ENCODE measurements at regions not wholly inside any gene's neighbourhood (a gene's known extent, or its start where the extent isn't known, plus 50 kb on each side); places are given as distances from the start of the nearest gene placed in this dataset.
"Not testable (repeated sequence)": the region's sequence is repeated elsewhere in the genome, so short reads cannot be mapped to it uniquely, and the experiment has no call there.

- DNase-seq: no peak
These were observed 65.1 kb downstream of the SPRY4 start for GRCh38 chr5:142259758-142260157.

DNA sequence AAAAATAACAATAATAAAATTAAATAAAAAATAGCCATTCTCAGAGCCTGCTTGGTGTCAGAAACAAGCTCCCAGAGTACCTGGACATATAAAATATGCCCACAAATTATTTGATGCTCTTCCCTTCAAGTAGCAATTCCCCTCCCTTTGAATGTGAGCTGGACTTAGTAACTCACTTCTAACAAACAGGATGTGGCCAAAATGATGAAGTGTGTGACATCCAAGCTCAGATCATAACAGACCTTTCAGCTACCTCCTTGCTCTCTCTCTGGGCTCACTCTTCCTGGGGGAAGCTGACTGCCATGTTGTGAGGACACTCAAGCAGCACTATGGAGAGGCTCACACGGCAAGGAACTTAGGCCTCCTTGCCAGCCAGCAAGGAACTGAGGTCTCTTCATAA is 69.0 kb downstream of the SPRY4 start:
- DNase-seq: no peak

DNA sequence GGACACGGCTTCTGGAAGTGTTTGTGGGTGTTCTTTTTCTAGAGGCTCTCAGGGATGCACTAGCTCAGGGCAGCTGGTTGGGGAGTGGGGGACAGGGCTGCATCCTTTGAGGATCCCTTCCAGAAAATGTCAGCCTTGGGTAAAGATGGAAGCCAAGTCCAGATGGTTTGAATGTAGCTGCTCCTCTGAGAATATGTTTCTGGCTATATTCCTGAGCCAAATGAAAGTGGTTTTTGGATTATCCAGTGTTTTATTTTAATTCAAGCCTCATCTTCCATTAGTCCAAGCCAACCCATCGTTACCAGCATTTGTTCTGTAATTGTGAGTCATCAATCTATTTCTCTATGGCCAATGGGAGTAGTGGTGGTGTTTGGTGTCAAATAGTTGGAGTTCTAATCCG is 70.4 kb downstream of the SPRY4 start:
- DNase-seq: no peak

DNA sequence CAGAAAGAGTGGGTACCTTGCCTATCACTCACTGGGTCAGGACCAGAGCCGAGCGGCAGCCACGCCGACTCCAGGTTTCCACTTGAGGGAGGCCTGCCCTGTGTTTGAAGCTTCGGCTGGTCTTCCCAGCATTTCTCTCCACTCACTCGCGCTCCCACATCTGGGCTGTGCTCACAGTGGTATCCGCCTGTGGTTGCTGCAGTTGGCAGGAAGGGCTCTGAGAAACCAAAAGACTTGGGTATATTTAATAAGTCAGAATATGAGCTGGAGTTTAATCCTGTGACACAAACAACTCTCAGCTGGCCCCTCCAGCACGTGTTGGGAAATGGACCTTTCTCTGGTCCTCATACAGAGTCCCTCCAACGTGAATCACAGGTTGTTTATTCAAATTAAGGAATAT is 70.9 kb downstream of the SPRY4 start:
- DNase-seq: no peak

GRCh38 chr5:142250119-142250518 is 74.7 kb downstream of the SPRY4 start:
- no peak for DNase-seq

GRCh38 chr5:142248853-142249462 is 75.9 kb downstream of the SPRY4 start:
- no peak for DNase-seq

- DNase-seq: no peak
These were observed 78.6 kb downstream of the SPRY4 start for GRCh38 chr5:142246258-142246657.

DNA sequence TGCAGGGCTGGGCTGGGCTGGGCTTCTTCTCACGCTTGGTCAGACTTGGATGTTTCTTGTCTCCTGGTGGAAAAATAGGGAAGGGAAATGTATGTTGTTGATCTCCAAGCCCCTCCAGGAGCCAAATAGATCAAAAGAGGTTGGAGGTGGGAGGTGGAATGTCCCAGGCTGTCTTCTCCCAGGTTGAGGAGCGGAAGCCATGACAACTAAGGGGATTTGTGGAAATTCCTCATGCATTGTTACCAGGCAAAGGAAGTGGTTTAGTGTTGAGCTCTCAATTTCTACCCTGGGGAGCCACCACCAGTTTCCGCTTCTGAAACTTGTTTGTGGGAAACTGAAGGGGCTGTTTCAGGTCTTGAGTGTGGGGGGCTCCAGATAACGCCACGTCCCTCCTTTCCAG is 79.0 kb downstream of the SPRY4 start:
- DNase-seq: no peak

GRCh38 chr5:142244440-142244839 is 80.4 kb downstream of the SPRY4 start:
- DNase-seq: no peak

DNA sequence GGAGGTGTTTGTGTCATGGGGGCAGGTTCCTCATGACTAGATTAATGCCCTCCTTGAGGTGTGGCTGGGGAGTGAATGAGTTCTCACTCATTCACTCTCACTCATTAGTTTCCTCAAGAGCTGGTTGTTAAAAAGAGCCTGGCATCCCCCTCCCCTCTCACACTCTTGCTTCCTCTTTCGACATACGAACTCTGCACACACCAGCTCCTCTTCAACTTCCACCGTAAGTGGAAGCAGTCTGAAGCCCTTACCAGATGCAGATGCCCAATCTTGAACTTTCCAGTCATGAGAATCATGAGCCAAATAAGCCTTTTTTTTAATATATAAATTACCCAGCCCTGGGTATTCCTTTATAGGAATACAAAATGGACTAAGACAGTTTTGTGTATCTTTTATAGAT is 82.5 kb downstream of the SPRY4 start:
- DNase-seq: no peak

- DNase-seq: no peak
These were observed 85.2 kb downstream of the SPRY4 start for GRCh38 chr5:142239394-142240159.

GRCh38 chr5:142237707-142238106 is 87.1 kb downstream of the SPRY4 start:
- no peak for DNase-seq

GRCh38 chr5:142236673-142237290 is 88.0 kb downstream of the SPRY4 start:
- DNase-seq: not testable (repeated sequence)

DNA sequence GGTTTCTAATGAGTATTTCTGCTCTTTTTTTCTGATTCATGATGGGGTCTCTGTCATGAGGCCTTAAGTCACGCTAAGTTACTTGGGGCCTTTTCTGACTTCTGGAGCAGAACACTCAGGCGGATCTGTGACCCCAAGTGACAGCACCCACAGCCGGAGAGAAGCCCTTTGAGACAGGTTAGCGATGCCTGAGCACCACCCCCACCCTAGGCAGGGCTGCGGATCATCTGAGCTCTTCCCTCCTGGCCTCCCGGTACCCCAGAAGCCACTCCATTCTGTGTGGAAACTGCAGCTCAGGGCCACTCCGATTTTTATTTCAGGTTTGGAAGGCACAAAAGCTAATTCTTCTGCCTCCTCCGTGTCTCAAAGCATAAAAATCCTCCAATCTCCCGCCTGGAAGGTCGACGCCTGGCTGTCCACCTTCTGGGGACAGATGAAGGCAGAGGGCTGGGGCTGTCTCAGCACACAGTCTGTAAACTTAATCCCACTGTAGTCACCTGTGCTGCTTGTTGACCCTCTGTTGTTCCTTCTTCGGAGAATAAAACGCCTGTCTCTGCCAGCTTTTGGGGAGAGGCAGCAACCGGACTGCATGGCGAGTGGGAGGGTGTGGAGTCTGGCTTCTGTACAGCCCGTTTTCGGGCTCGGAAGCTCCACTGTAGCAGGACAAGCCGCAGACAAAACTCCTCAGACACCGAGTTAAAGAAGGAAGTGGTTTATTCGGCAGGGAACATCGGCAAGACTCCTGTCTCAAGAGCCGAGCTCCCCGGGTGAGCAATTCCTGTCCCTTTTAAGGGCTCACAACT is 88.8 kb downstream of the SPRY4 start:
- DNase-seq: no peak

DNA sequence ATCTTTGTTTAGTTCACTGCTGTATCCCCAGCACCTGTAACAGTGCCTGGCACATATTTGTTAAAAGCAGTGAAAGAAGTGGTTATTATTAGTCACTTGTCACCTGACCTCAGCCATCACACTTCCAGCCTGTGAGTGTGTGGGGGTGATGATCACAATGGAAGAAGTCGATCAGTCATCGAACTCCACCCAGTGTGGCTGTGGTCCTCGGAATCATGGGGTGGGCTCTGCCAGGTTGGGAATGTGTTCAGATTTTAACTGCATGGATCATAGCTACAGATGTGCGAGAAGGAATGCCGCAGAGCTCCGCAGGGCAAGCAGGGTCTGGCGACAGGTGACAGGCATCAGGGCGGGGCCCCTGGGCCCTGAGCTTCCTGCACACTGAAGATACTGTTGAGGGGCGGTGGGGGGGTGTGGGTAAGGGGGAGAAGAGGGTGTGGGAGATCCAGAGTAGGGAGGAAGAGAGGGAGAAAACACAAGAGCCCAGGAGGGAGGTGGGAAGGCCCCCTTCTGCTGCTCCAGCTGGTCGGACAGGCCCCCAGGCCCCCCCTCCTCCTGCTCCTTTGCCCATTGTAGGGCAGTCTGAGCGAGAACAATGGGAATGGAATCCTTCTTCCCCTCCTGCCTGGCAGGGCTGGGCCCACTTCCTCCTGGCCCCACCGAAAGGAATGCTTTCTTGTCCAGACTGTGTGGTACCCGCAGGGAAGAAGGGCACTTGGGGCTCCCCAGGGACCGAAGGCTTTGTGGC is 89.6 kb downstream of the SPRY4 start:
- DNase-seq: no peak

DNA sequence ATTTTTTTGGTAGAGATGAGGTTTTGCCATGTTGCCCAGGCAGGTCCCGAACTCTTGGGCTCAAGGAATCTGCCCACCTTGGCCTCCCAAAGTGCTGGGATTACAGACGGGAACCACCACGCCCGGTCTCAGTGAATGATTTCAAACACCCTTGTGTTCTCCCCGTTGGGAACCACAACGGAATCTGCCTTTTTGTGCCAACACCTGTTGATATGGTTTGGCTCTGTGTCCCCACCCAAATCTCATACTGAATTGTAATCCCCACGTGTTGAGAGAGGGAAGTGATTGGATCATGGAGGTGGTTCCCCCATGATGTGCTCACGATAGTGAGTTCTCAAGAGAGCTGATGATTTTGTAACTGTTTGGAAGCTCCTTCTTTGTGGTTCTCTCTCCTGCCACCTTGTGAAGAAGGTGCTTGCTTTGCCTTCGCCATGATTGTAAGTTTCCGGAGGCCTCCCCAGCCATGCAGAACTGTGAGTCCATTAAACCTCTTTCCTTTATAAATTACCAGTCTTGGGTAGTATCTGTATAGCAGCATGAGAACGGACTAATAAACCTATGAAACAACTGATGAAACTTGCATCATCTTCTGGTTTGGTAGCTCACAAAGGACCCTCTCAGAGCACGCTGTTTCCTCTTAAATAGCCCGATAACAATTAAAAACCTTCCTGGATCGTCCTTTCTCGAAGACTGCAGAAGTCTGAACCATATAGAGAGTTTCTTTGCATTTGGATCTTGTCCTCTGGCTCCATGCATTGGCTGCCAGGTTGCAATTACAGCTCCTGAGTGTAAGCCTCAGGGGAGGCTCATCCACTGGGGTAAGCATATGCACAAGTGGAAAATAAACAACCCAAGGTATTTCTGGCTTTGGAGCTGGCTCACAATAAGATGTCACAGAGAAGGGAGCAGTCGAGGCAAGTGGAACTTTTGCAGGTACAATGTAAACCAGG is 91.5 kb downstream of the SPRY4 start:
- DNase-seq: no peak

DNA sequence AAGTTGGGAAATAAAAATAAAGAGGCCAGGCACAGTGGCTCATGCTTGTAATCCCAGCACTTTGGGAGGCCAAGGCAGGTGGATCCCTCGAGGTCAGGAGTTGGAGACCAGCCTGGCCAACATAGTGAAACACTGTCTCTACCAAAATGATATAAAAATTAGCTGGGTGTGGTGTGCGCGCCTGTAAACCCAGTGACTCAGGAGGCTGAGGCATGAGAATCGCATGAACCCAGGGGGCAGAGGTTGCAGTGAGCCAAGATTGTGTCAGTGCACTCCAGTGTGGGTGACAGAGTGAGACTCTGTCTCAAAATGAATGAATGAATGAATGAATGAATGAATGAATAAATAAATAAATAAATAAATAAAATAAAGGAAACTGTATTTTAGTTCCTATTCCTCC is 93.9 kb downstream of the SPRY4 start:
- not testable (repeated sequence) for DNase-seq

GRCh38 chr5:142225141-142225540 is 99.7 kb downstream of the SPRY4 start:
- no peak for DNase-seq

GRCh38 chr5:142222866-142223558 is 101.8 kb downstream of the SPRY4 start:
- DNase-seq: no peak

- DNase-seq: peak; percentile 2
These were observed 102.5 kb downstream of the SPRY4 start for GRCh38 chr5:142222225-142222865.

All from hematopoietic multipotent progenitor cell treated with erythropoietin and hydrocortisone succinate and interleukin-3 and kit ligand, for 6 days (in vitro differentiated cells).